Adrenal gland (tissue), 5 donors: ENCODE measurements at regions not wholly inside any gene's neighbourhood (a gene's known extent, or its start where the extent isn't known, plus 50 kb on each side); places are given as distances from the start of the nearest gene placed in this dataset.

Source experiments
- CTCF ChIP-seq, 6 experiments: fragments of 450-650 bp in 4 of 6; fragments of 200-600 bp in 2 of 6; sonication (generic) in 1 of 6; IDR thresholded peaks; 1 replicate in 5 of 6; 2 replicates in 1 of 6; pipeline versions ENCODE4 v1.5.1 to v1.8.0; 2016 to 2021; ENCODE audit warnings: antibody characterized with exemption in 6 of 6, mild to moderate bottlenecking in 2 of 6, moderate library complexity in 1 of 6
- POLR2A ChIP-seq, 2 donors: fragments of 450-650 bp; IDR thresholded peaks; one replicate each; pipeline ENCODE4 v1.6.1; 2017; ENCODE audit warnings: antibody characterized with exemption in 2 of 2, mild to moderate bottlenecking in 2 of 2, moderate library complexity in 1 of 2
- donor health status: DM: no; HTN: no; CAD: no.

- TF ChIP-seq CTCF (IDR thresholded peaks at IDR 0.05), result no peak
- TF ChIP-seq POLR2A (IDR thresholded peaks at IDR 0.05), result no peak
Observed at GRCh38 chr7:88095-88926, 104.1 kb upstream of the FAM20C start.
